Astrocyte of the hippocampus (primary cell): ENCODE measurements at regions not wholly inside any gene's neighbourhood (a gene's known extent, or its start where the extent isn't known, plus 50 kb on each side); places are given as distances from the start of the nearest gene placed in this dataset.

ENCODE experiments used
- DNase-seq: peaks from one replicate; pipeline ENCODE4 v3.0.0; 2011; ENCODE audit warnings: low read depth, low spot score

DNA sequence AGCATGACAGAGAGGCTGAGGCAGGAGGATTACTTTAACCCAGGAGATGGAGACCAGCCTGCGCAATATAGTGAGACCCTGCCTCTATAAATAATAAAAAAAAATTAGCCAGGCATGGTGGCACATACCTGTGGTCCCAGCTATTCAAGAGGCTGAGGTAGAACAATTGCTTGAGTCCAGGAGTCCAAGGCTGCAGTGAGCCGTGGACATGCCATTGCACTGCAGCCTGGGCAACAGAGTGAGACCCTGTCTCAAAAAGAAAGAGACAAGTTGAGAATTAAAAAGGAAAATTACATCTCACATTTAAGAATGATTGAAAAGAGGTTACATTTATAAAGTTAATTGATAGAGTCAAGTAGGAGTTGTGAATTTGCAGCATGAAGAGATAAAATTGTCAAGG lies 91.4 kb upstream of the TMPO start:
- DNase-seq: no peak

DNA sequence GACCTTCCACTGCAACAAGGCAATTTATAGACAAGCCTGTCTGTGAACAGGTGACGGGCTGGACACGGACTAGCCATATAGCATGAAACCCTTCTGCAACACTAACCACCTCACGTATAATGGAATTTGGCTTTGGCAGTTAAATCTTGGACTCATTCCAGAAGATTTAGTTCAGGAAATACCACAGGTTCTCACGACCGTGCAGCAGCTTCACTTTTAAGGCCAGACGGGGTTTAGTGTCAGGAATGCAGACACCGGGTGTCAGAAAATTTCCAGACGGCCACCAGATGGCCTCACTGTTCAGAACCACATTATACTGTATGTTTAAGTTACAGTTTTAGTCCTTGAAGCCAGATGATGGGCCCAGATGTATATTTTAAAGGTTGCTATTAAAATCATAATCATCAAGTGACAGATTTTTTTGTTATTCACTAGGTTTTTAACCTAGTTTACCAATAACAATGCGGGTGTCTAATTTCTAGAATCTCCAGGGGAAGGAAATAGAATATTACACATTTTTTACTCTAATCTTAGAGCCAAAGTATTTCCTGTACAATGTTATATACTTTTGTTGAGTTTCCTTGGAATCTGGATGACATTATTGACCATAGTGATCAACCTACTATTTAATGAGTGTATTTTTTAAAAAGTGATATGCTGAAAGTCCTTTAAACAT lies 90.5 kb upstream of the TMPO start:
- DNase-seq: peak; percentile 91

DNA sequence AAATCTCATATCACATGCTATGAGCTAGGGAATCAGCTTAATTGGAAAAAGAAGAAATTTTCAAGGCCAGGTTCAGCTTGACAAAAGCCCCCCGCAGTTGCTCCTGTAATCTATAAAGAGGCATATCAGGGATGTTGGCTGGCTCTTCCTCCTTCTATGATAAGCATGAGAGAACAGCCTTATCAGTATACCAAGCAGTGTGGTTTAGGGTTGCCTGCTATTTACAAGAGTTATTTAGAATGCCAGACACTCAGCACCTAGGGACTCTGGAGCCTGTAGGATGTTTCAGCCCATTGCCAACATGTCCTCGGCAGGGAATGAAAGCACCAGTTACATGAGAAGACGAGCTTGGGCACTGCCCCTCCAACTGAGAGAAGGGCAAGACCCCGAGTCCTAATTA lies 89.5 kb upstream of the TMPO start:
- DNase-seq: no peak

DNA sequence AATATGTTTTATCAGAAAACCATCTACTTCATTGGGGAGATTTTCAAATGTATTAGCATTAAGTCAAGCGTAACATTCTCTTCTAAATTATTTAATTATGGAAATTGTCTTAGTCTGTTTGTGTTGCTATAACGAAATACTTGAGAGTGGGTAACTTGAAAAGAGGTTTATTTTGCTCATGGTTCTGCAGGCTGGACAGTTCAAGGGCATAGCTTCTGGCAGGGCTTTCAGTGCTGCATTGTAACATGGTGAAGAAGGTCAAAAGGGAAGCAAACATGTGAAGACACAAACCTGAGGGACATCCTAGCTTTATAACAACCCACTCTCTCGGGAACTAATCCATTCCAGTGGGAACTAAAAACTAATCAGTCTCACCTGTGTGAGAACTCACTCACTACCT lies 84.3 kb upstream of the TMPO start:
- DNase-seq: no peak

DNA sequence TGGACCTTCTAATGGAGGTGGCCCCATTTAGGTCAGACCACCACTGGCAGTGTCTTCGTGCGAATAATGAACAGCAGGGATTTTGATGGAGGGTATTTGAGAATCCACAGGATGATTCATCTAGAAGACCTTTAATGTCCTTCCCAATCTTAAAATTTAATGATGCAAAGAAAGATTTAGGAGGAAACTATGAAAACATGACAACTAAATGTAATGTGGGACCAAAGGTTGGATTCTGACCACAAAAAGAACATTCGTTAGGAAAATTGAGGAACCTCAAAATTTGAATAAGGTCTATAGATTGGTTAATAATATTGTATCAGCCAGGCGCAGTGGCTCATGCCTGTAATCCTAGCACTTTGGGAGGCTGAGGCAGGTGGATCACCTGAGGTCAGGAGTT lies 78.2 kb upstream of the TMPO start:
- DNase-seq: no peak

DNA sequence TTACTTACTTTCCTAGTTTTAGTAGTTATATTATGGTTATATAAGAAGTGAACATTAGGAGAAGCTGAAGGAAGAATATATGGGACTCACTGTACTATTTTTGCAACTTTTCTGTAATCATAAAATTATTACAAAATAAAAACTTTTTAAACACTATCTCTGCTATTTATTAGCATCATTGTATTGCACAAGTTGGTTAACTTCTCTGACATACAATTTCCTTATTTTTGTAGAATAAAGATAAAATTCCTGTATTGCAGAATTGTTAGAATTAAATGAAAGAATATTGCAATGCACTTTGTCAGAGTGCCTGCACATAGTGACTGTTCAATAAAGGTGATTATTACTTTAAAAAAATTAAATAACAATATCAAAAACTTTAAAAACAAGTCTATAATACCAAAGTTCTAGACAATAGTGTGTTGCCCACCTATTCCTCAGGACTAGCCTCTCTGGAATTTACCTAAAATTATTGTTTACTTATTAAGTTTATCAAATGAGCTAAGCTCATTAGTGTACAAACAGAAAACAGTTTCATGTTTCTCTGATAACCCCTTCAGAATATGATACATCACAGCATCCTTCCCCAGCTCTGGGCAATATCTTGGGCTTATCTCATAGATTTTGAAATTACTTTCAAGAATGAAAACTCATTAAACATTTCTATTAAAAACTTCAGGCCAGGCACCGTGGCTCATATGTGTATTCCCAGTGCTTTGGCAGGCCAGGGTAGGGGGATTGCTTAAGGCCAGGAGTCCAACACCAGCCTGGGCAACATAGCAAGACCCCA lies 77.4 kb upstream of the TMPO start:
- DNase-seq: no peak

DNA sequence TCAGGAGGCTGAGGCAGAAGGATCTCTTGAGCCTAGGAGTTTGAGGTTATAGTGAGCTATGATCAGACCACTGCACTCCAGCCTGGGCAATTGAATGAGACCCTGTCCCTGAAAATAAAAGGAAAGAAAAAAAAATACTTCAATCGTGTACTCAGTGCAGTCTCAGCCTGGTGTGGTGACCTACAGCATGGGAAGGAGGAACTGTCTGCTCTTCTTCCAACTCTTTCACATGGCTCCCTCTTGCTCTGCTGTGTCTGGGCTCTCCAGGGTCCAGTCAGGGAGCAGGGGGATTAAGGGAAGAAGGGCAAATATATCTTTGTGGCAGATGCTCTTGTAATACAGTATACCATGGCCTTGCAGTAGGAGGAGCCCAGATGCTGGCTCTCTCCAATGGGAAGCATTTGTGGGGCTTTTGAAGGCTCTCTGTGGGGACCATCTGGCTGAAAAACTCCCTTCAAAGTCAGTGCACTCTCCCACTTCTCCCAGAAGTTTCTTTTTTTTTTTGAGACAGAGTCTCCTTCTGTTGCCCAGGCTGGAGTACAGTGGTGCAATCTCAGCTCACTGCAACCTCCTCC lies 76.6 kb upstream of the TMPO start:
- no peak for DNase-seq

DNA sequence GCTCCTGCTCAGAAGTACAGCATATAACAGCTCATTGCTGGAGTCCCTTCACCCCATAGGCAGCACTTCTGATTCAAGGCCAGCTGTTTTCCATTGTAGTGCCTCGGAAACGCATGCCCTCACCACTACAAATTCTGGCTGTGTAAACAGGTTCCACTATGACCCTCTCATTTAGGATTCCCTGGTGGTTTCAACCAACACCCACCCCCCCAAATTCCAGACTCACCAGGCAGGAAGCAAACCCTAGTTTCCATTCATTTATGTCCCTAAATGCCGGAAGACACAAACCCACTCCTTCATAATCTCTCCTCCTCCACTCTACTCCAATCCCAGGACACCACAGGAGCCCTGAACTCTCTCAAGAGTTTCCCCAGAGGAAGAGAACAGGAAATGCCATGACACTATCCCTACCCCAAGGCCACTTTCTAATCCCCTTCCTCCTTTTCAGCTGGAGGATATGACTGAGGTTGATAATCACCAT lies 75.9 kb upstream of the TMPO start:
- DNase-seq: no peak

DNA sequence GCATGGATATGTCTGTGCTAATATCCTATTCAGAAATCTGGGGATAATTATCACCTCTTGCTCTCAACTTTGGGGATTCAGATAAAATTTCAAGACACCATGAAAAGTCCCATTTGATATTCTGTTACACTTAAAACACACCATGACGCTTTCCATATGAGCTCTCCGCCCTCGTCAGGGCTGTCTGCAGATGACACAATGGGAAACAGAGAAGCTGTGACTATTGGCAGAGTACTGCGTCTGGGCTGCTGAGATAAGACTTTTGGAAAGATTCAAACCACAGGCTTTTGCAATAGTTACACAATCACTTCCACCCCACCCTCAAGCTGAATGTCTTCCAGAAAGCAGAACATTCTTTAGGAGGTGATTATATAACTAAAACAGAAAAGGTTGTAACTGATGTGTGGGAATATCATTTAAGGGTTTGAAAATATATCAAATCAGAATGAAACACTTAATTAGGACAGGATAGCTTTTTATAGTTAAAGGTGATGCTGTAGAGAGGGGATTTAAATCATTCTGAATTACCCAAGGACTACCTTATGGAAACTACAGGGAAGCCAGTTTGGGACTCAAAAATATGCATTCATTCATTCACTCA lies 75.3 kb upstream of the TMPO start:
- DNase-seq: peak; percentile 80

DNA sequence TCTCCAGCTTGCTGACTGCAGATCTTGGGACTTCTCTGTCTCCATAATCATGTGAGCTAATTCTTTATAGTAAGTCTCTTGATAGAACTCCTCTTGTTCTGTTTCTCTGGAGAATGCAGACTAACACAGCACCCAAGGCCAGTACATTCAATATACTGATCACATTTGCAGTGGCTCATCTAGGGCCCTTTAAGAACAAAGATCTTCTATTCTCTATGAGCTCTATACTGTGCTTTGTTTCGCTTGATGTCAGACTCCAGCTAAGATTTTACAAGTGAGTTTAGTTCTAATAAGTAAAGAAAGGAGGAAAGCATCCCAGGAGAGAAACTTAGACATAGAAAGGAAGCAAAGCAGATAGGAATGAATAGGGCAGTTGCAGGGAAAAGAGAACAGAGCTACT lies 69.3 kb upstream of the TMPO start:
- DNase-seq: no peak

DNA sequence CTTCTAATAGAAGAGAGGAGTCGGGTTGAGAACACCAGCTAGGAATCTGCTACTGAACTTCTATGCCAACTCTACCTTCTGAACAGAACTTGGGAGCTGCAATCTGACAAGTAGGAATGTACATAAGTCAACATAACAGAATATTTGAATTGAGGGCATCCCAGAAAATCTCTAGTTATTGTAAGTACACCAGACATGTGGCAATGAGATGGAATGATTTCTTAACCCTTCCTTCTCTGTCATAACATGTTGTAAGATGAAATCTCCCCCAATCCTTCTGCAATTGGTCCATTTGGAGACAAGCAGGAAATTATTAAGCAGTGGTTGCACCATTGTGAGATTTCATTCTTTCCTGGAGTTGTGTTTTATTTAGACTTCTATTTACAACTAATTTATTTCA lies 68.7 kb upstream of the TMPO start:
- no peak for DNase-seq

DNA sequence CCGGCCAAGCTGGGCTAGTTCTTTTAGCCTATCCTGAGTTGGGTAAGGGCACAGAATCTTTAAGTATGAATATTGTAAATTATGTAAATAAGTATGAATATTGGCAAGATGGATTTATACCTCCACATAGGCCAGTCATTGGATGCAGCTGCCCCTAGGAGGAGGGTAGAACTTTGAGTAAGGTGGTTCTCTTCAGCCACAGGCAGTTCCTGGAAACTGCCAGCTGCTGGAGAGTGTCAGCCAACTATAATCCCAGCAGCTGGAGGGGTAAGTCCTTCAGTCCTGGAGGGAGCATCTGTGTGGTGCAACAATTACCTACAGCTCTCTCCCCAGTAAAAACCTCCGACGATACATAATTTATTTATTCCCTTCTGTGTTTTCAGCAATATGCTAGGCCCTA lies 65.8 kb upstream of the TMPO start:
- no peak for DNase-seq

DNA sequence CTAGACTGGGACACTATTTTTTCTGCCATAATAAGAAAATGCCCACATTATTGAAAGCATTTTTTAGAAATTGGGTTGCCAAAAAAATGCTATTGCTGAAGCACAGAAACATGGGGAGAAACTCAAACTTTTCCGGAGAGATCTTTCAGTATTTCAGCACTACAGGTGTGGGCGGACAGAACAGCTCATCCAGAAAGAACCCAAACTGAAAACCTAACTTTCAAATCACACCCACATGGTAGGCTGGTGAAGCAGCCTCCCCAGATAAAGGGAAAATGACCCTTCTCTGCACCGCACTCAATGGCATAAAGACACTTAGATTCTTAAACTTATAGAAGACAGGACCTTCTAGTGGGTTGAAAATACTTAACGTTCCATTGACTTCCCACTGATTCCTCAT lies 62.3 kb upstream of the TMPO start:
- no peak for DNase-seq

DNA sequence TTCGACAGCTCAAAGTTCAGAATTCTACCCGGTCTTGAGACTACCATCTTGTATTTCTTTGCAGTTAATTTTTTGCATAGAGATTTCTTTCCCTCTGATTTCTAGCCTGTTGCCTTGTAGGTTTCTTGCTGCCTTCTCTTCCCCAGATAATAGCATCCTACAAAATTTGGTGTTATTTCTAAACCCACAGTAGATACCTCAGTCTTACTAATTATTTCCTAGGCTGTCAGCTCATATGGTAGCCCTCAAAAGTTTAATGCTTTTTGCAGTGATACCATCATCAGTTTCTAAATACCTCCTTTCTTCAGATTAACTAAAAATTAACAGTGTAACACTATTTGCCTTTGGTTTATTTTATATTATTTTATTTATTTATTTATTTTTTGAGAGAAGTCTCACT lies 61.9 kb upstream of the TMPO start:
- no peak for DNase-seq

DNA sequence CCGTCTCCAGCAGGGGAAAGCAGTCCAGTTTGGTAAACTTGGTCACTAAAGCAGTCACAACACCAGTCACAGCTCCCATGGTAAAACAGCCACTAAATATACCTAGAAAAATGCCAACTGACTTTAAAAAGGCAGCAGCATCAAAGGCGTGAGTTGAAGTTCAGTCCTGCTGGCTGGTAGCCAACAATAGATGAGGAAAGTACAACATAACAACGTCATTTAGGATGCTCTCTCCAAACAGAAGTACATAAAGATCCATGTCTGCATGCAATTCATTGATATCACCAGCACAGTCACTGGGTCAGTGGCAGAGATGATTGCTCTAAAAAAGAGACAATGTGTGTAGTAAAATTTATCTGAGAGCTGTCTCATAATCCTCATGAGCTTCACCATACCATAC lies 59.3 kb upstream of the TMPO start:
- no peak for DNase-seq

DNA sequence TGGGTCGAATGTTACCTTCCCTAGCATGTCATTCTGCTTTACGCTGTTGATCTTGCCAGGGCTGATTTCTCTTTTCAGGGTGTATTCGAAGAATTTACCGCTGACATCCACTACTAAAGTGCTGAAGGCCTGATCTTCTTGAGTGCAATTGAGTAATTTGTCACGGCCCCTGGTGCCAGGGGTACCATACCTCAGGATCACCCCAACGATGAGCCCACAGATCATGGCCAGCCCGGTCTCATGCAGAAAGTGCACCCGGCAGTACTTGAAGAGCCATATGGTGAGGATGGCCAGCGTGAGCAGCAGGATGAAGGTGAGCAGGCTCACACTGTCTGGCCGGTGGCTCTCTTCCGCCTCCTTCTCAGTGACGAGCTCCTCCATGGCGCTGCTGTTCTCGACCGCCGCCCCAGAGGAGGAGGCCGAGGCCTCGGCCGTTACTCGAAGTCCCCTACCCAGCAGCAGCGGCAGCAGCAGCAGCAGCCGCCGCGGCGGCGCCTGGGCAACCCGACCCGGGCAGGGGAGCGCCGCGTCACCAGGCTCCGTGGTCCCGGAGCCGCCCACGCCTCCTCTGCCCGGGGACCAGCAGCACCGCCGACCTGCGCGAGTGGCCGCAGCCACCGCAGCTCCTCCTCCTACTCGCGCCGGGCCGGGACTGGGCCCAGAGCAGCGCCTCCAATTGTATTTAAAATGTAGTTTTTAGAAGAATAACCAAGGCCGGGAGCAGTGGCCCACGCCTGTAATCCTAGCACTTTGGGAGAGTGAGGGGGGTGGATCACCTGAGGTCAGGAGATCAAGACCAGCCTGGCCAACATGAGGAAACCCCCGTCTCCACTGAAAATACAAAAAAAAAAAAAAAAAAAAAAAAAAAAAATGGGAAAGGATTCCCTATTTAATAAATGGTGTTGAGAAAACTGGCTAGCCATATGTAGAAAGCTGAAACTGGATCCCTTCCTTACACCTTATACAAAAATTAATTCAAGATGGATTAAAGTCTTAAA lies 58.5 kb upstream of the TMPO start:
- DNase-seq: peak; percentile 89

DNA sequence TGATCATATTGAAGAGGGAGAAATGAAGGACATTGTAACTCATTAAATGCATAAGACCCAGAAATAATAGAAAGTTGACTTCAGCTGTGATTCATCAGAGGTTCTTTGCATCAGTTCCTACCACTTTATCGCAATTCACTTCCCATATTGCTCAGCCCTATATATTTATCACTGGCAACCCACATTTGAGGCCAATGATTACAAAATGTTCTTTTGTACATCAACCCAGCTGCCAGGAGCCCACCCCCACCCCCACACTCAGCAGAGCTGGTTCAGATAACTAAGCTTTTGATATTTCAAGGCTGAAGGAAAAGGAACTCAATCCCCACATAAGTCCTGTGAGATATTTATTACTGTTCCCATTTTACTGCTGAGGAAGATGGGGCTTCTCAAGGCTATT lies 51.2 kb upstream of the TMPO start:
- DNase-seq: no peak

DNA sequence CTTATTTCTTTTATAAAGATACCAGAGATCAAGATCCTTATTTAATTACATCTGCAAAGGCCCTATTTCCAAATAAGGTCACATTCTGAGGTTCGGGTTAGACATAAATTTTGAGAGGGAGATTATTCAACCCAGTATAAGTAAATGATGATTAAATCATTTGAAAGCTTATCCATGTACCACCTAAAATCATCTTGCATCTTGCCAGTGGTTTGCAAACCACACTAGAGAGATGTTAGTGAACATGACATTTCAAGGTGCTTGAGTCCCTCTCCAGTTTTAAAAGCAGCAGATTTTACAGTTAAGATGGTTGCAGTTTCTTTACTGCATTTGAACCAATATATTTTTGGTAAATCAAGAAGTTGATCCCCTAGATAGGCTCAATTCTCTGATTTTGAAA lies 49.9 kb upstream of the TMPO start:
- DNase-seq: no peak
